HG03521 (cell line): ENCODE measurements at regions not wholly inside any gene's neighbourhood (a gene's known extent, or its start where the extent isn't known, plus 50 kb on each side); places are given as distances from the start of the nearest gene placed in this dataset.
A peak's percentile ranks its signal among the peaks of the same experiment; 100 is the strongest.
"Not testable (repeated sequence)": the region's sequence is repeated elsewhere in the genome, so short reads cannot be mapped to it uniquely, and the experiment has no call there.

ENCODE experiments used
- ATAC-seq: cut with Tn5 transposase; IDR thresholded peaks from one replicate; pipeline ENCODE4 v1.9.1; 2021; ENCODE audit warnings: mild to moderate bottlenecking, moderate library complexity; ENCODE audit not compliant: unreplicated experiment

DNA sequence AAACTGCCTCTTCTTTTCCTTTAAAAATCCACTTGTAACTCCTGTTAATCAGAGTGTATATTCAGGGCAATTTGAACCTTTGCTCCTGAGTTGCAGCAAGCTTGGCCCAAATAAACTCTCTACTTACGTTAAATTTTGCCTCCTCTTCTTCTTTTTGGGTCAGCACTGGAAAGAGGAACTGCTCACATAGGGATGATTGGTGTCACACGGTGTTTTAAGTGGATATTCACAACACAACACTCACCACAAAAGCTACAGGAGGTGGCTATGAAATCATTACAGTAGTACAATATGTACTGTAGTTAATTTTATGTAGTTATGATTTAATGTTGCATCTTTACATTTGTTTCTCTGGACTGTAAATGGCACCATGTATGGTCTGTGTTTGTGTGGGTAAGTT lies 96.8 kb upstream of the DOCK9 start:
- no peak for ATAC-seq

DNA sequence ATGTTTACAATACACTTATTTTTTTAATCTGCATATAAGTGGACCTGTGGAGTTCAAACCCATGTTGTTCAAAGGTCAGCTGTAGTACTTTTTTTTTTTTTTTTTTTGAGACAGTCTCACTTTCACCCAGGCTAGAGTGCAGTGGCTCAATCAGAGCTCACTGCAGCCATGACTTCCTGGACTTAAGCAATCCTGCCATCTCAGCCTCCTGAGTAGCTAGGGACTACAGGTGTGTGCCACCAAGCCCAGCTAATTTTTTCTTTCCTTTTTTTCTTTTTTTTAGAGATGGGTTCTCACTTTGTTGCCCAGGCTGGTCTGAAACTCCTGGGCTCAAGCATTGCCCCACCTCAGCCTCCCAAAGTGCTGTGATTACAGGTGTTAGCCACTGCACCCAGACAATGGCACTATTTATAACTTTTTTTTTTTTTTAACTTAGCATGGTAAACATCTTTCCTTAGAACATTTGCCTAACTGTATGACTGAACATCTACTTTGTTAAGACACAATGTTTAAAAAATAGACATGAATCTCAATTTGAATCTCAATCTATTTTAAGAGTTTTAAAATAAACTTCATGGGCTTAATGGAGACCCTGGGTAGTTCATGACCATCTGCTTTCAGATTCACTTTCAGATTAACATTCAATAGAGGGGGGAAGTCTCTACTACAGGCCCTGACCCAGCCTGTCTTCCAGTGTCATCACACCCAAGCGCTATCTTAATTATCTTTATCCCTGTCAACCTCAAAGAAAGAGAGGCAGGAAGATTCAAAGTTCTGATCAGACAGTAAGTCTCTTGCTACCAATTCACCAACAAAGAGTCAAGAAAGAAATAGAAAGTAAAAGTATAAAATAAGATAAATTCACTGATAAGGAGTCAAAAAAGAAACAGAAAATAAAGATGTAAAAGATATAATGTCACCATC lies 97.7 kb upstream of the DOCK9 start:
- ATAC-seq: peak; percentile 85

DNA sequence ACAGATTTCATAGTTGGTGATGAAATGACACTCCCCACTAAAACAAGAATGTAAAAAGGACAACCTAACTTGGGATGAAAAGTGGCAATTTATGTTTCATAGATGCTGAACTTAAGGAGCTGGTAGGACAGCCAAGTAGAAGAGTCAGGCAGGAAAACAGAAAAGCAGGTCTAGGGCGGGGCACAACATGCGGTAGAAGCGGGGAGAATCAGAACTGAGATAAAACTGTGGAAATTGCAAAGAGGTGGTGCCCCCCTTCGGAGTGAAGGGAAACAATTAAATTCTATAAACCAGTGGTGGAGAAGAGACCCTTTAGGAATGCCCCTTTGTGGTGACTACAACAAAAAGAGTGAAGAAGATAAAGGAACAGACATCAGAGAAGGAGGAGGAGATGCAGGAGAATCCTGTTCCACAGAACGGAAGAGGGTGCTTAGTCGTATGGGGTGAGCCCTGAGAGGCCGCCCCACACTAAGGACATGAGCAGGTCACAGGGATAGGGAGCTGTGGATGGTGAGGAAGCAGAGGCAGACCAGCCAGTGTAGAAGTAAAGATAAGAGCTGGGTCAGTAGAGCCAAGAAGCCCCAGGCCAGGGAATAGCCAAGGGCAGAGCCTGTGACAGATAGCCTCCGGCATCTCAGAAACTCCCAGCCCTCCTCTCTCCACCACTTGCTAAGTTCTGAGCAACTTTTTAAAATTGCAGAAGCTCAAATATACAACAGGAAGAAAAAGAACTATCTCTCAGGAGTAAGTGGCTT lies 100.3 kb upstream of the DOCK9 start:
- ATAC-seq: no peak

DNA sequence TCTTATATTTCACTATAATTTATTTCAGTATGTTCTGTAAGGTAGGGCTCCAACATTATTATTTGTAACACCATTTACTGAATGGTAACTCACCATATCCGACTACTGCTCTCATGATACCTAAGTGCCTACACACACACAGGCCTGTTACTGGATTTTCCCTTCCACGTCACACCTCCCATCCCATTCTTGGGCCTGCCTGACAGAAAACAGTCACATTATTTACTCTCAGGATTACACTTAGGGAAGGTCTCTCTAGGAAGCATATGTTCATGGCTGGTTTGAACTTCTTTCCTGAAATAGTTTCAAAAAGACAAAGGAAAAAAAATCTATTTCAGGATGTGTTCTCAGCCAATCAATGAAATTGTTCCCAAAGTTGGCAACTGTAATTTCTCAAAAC lies 102.3 kb upstream of the DOCK9 start:
- no peak for ATAC-seq

DNA sequence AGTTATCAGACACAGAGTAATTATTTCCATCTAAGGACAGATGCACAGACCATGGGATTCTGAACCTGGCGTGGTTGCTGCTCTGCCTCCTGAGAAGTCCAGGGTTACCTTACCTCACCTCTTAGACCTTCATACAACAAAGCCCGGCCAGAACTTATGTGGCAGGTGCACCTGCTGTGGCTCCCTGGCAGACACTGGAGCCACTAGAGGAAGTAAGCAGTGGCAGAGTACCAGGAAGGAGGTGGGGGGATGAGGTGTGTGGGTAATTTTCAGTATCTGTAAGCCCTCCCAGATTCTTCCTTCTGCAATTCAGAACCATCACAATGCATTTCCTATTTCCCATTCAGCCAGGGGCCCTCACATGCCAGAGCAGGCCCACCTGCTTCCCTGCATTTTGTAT lies 106.1 kb upstream of the DOCK9 start:
- ATAC-seq: no peak

DNA sequence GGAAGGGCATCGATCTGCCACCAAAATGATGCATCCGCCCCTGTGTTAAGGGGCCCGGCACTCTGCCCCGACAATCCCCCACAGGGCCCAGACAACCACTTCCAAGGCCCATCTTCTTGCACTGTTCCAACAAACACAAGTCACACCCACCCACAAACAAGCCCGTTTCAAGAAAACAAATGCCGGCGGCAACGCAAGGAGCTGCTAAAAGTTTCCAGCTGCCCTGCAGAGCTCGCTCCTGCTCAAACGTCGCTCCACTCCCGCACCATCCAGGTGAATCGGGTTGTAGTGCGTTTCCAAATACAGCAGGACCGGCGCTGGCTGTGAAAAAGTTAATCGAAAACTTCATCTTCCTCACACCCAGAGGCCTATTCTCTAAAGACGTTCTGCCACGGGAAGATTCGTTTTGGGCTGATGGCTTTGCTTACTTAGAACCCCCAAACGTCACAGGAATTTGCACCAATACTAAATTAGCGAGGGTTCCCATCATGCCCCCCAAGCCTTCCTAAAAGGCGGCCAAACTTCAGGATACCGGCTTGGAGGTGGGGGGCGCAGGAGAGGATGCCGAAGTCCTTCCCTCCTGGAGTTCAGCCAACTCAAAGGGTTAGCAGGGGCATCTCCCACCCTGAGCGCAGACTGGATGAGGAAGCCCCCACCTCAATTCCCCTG lies 107.4 kb upstream of the DOCK9 start:
- no peak for ATAC-seq

DNA sequence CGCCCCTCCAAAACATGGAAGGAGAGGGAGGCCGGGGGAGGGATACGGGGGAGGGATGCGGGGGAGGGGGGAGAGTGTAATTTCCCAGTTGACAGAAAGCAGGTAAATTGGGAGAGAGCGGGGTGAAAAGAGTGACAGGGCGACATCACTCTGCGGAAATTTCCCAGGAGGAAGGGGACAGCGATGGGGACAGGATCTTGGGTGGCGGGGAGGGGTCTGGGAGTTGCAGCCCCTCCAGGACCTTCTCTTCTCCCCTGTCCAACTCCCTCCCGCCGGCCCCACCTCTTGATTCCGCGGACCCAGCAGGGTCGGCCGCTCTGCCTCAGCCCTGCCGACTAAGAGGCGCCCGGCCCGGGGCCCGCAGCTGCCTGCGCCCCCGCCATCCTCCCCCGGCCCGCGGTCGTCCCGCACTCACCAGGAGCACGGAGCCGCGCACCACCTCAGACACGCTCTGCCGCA lies 108.0 kb upstream of the DOCK9 start:
- ATAC-seq: no peak

DNA sequence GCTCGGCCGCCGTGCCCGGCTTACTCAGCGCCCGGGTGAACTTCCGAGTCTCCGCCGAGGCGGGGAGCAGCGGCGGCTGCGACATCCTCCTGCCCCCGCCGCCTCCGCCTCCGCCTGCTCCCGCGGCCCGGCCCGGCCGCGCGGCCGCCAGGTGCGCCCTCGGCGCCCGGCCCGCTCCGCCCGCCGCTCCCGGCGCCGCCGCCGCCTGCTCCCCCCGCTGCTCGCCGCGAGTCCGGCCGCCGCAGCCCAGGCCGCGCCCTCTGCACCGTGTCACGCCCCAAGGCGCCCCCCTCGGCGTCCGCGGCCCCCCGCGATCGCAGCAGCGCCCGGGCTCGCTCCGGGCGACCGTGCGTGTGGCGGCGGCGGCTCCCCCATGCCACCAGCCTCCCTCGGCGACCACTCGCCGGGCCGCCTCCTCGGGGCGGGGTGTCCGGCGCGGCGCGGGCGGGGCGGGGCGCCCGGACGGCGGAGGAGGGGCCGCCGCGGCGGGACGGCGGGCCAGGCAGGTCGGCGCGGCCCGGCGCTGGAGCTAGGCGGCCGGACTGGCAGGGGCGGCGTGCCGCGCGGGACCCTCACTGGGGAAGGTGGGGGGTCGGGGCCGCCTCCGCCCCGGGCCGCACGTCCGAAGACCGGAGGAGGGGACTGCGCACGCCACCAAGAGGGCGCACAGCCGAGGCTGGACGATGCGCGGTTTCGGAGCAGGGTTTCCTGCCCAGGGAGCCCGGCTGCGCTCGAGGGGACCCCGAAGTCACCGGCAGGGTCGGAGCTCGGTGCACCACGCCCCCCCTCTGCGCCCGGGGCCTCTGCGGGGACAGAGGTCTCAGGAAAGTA lies 108.6 kb upstream of the DOCK9 start:
- peak; percentile 36 for ATAC-seq

DNA sequence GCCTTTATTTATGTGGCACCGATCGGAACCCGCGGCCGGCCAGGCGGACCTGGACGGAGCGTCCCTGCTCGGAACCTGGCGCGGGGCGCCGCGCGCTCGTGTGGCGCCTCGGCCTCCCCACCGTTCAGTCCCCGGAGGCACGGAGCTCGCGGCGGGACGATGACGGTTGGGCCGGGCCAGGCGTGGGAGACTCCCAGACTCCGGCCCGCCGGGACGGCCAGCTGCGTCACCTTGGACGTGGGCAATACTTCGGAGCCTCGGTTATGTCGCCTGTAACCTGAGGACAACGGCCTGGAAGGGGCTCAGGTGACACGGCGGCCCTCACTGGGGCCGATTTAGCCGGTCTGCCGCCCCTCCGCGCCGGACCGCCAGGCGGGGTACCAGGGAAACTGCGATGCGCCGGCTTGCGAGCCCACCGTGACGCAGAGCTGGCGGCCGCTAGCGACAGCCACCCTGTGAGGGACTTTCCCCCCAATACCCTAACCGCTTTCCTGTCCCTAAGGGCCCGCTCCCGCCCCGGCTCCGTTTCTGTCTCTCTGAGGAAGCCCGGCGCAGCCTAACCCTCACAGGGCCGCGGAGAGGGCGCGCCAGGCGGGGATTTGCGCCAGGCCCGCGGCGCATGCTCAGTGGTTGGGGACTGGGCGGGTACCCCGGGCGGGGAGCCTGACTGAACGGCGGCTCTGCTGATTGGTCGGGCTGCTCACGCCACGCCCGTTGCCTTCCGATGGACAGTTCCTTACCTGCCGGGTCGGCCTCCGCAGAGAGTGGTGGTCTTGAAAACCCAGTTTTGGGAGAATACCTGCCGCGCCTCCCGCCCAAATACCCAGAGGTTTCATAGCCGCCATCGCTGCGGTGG lies 109.5 kb upstream of the DOCK9 start:
- peak; percentile 79 for ATAC-seq

DNA sequence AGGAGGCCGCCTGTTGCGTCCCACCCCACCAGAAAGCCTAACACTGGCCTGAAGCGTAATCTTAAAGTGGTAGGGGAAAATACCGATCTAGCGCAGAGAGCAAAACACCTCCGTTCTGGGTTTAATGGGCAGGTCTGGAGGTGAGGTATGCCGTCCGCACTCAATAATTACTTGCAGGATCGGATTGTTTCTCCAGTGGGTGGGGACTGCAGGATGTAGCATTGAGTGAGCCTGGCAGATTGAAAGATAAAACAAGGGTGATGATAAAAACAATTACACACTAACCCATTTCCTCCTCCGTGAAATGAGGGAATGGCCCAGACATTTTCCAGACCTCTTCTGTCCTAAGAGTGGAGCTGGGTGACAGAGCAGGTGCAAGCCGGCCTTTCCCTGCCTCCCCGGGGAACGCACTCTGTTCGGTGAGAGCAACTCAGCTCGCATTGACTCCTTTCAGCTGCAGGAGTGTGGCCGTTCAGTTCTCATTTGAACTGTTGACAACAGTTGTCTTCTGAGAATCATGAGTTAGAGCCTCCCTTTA lies 110.2 kb upstream of the DOCK9 start:
- peak; percentile 19 for ATAC-seq

DNA sequence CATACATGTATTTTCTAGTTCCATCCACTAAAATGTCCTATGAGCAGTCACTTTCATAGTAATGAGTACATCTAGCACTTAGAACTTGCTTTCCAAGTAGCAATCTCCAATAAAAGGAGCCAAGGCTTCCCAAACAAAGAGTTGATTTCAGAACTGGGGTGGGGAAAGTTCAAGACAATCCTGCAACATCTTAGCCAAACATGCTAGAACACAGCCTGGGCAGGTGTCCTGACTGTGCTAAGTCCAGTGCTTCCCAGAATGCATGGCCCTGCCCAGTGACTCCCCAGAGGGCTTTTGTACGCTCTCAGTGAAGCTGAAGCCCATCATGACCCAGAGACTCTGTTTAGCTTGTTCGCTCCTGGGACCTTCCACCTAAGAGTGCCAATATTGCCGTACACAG lies 106.7 kb upstream of the UBAC2 start:
- ATAC-seq: no peak

DNA sequence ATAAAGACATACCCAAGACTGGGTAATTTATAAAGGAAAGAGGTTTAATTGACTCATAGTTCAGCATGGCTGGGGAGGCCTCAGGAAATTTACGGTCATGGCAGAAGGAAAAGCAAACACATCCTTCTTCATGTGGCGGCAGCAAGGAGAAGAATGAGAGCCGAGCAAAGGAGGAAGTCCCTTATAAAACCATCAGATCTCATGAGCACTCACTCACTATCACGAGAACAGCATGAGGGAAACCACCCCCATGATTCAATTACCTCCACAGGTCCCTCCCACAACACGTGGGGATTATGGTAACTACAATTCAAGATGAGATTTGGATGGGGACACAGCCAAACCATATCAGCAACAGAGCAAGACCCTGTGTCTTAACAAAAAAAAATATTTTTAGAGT lies 98.8 kb upstream of the UBAC2 start:
- ATAC-seq: not testable (repeated sequence)

DNA sequence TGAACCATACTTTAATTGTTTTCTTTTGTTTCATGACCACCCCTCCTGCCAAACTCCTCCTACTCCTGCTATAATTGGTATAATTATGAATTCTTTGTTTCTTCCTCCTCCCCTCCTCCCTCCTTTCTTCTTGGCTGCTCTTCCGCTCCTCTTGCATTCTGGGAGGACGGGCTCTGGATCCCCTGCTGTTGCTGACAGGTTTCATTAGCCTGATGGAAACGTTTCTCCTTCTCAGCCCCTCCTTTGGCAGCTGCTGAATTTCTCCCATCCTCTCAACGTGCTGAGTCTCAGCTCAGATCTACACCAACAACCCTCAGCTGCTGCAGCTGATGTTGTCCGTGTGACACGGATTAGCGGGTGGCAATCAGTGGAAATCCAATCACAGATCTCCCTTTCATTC lies 97.1 kb upstream of the UBAC2 start:
- ATAC-seq: no peak

DNA sequence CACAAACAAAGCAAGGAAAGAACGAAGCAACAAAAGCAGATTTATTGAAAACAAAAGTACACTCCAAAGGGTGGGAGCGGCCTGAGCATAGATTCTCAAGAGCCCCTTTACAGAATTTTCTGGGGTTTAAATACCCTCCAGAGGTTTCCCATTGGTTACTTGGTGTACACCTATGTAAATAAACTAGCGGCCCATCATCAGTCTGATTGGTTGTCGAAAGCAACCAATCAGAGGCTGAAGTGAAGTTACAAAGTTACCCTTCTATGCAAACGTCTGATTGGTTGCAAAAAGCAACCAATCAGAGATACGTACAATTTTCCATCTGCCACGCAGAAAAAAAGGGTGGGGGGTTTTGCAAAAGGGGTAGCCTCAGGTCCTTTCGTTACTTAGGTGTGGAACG lies 96.3 kb upstream of the UBAC2 start:
- ATAC-seq: no peak

DNA sequence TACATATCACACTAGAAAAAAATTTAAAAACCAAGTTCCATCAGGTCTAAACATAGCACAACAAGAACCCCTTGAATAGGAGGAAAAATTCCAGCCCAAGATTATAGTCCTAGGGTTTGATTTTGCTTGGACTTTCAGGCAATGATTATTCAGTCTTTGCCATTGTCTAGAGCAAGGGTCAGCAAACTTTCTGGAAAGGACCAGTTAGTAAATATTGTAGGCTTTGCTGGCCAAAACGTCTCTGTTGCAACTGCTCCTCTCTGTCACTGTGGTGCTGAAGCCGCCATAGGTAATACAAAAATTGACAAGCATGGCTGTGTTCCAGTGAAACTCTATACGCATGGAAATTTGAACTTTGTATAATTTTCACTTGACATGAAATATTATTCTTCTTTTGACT lies 95.5 kb upstream of the UBAC2 start:
- ATAC-seq: no peak

DNA sequence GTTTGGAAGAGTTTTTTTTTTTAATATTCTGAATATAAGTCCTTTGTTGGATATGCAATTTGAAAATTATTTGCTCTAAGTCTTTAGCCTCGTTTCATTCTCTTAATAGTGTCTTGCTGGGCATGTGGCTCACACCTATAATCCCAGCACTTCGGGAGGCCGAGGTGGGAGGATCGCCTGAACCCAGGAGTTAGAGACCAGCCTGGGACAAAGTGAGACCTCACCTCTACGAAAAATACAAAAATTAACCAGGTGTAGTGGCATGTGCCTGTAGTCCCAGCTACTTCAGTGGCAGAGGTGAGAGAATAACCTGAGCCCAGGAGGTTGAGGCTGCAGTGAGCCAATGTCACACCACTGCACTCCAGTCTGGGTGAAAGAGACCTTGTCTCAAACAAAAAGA lies 87.3 kb upstream of the UBAC2 start:
- ATAC-seq: no peak

DNA sequence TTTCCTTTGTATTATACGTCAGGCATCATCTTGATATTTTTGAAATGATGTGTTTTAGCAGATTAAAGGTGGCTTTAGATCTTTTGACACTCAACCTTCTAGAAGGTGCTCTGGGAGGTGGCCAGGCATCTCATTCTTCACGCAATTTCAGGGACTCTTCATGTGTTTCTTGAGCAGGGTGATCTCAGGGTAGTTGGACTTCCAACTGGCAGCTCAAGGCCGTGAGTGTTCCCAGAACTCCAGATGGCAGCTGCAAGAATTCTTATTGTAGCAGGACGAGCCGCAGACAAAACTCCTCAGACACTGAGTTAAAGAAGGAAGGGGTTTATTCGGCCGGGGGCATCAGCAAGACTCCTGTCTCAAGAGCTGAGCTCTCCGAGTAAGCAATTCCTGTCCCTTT lies 82.5 kb upstream of the UBAC2 start:
- no peak for ATAC-seq

DNA sequence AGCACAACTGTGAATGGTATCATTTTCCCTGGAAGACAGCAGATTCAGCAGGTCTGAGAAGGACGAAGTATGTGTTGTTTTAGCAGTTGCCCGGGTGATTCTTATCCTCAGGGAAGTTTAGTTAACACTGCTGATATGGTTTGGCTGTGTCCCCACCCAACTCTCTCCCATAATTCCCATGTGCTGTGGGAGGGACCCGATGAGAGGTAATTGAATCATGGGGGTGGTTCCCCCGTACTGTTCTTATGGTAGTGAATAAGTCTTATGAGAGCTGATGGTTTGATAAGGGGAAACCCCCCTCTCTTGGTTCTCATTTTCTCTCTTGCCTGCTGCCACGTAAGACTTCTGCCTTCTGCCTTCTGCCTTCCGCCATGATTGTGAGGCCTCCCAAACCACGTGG lies 81.0 kb upstream of the UBAC2 start:
- ATAC-seq: no peak

DNA sequence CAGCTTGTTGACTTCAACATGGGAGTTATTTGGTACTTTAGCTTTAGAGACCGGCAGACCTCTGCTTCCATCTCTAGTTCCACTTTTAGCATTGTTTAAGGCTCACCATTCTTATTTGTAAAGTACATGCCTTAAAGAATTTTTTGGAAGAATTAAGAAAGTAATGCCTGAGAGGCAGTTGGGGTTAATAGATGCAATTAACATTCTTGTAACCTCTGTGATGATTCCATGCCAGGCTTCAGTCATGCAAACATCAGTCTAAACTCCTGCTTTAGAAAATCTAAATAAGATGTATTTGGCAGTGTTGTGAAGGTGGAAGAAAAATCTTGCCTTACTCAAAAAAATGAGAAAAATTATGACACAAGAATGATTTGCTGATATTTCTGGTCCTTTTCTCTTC lies 79.9 kb upstream of the UBAC2 start:
- no peak for ATAC-seq

DNA sequence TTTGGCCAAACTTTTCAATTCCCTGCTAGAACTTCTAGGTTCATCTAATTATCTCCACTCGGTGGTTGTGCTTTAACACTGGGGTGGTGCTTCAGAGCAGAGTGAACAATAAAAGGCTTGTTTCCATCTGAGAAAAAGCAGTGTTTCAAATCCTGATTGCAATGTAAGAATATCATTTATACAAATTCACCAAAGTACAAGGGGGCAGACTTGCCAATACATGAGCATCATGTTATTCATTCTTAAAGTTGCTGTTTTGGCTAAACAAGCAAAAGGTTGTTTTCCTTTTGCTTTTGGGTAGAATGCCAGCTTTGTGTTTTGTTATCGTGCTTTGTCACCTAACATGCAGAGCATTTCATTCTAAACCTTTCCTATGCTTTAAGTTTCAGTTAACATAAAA lies 78.5 kb upstream of the UBAC2 start:
- no peak for ATAC-seq
